ENCODE measurements at regions not wholly inside any gene's neighbourhood (a gene's known extent, or its start where the extent isn't known, plus 50 kb on each side); places are given as distances from the start of the nearest gene placed in this dataset.

GRCh38 chr10:9910446-9910845, 1107.2 kb upstream of the CELF2 start:
- no peak overlapping the region for H3K4me3 ChIP-seq (ENCODE audit: low read length)
- H3K4me1 ChIP-seq (ENCODE audit: control insufficient read depth, low read length) = no peaks in the 10 kb centered on the region
- no peaks in the 10 kb centered on the region for H3K9me3 ChIP-seq (ENCODE audit: control insufficient read depth, insufficient read depth, low read length)
- H3K27ac ChIP-seq (ENCODE audit: low read depth, low read length) = no peak overlapping the region
- H3K79me2 ChIP-seq (ENCODE audit: control insufficient read depth, low read length) = no peaks in the 10 kb centered on the region
- H3K4me2 ChIP-seq (ENCODE audit: low read length) = no peak overlapping the region
- H3K9me2 ChIP-seq (replicated peaks; ENCODE audit: control insufficient read depth, low read length) = no peaks in the 10 kb centered on the region
- no peaks in the 10 kb centered on the region for H3K36me3 ChIP-seq (ENCODE audit: control insufficient read depth, low read length)
- TF ChIP-seq CTCF (IDR thresholded peaks at IDR 0.05; ENCODE audit: low read depth, low read length, poor library complexity, severe bottlenecking) = no peak
- no peak for TF ChIP-seq EZH2phosphoT487 (IDR thresholded peaks at IDR 0.05; ENCODE audit: borderline replicate concordance, low read length)
- H3K27me3 ChIP-seq (ENCODE audit: control insufficient read depth, low read length) = no peaks in the 10 kb centered on the region
- H4K20me1 ChIP-seq (ENCODE audit: control insufficient read depth, insufficient read depth, low read depth, low read length) = no peaks in the 10 kb centered on the region
- H3F3A ChIP-seq (ENCODE audit: control insufficient read depth, insufficient read depth) = no peaks in the 10 kb centered on the region

GRCh38 chr10:9911488-9911887, 1106.2 kb upstream of the CELF2 start:
- TF ChIP-seq EZH2phosphoT487 (IDR thresholded peaks at IDR 0.05; ENCODE audit: borderline replicate concordance, low read length) (no peak), CTCF (IDR thresholded peaks at IDR 0.05; ENCODE audit: low read depth, low read length, poor library complexity, severe bottlenecking) (no peak)
- Histone ChIP-seq H3K4me1 (ENCODE audit: control insufficient read depth, low read length) (no peaks in the 10 kb centered on the region), H4K20me1 (ENCODE audit: control insufficient read depth, insufficient read depth, low read depth, low read length) (no peaks in the 10 kb centered on the region), H3F3A (ENCODE audit: control insufficient read depth, insufficient read depth) (no peaks in the 10 kb centered on the region), H3K9me2 (replicated peaks; ENCODE audit: control insufficient read depth, low read length) (no peaks in the 10 kb centered on the region), H3K79me2 (ENCODE audit: control insufficient read depth, low read length) (no peaks in the 10 kb centered on the region), H3K4me3 (ENCODE audit: low read length) (no peak overlapping the region), H3K27ac (ENCODE audit: low read depth, low read length) (no peak overlapping the region), H3K27me3 (ENCODE audit: control insufficient read depth, low read length) (no peaks in the 10 kb centered on the region), H3K9me3 (ENCODE audit: control insufficient read depth, insufficient read depth, low read length) (no peaks in the 10 kb centered on the region), H3K4me2 (ENCODE audit: low read length) (no peak overlapping the region), H3K36me3 (ENCODE audit: control insufficient read depth, low read length) (no peaks in the 10 kb centered on the region)

GRCh38 chr10:9913876-9914514, 1103.7 kb upstream of the CELF2 start:
- no peaks in the 10 kb centered on the region for H3K9me3 ChIP-seq (ENCODE audit: control insufficient read depth, insufficient read depth, low read length)
- no peaks in the 10 kb centered on the region for H4K20me1 ChIP-seq (ENCODE audit: control insufficient read depth, insufficient read depth, low read depth, low read length)
- no peak for TF ChIP-seq CTCF (IDR thresholded peaks at IDR 0.05; ENCODE audit: low read depth, low read length, poor library complexity, severe bottlenecking)
- TF ChIP-seq EZH2phosphoT487 (IDR thresholded peaks at IDR 0.05; ENCODE audit: borderline replicate concordance, low read length) = no peak
- H3K4me3 ChIP-seq (ENCODE audit: low read length) = no peak overlapping the region
- no peaks in the 10 kb centered on the region for H3K4me1 ChIP-seq (ENCODE audit: control insufficient read depth, low read length)
- no peaks in the 10 kb centered on the region for H3K9me2 ChIP-seq (replicated peaks; ENCODE audit: control insufficient read depth, low read length)
- H3K36me3 ChIP-seq (ENCODE audit: control insufficient read depth, low read length) = no peaks in the 10 kb centered on the region
- H3K4me2 ChIP-seq (ENCODE audit: low read length) = no peak overlapping the region
- no peaks in the 10 kb centered on the region for H3K79me2 ChIP-seq (ENCODE audit: control insufficient read depth, low read length)
- H3K27me3 ChIP-seq (ENCODE audit: control insufficient read depth, low read length) = no peaks in the 10 kb centered on the region
- H3F3A ChIP-seq (ENCODE audit: control insufficient read depth, insufficient read depth) = no peaks in the 10 kb centered on the region
- H3K27ac ChIP-seq (ENCODE audit: low read depth, low read length) = no peak overlapping the region

Measured in DOHH2 (cell line).